ENCODE measurements at regions not wholly inside any gene's neighbourhood (a gene's known extent, or its start where the extent isn't known, plus 50 kb on each side); places are given as distances from the start of the nearest gene placed in this dataset.

DNA sequence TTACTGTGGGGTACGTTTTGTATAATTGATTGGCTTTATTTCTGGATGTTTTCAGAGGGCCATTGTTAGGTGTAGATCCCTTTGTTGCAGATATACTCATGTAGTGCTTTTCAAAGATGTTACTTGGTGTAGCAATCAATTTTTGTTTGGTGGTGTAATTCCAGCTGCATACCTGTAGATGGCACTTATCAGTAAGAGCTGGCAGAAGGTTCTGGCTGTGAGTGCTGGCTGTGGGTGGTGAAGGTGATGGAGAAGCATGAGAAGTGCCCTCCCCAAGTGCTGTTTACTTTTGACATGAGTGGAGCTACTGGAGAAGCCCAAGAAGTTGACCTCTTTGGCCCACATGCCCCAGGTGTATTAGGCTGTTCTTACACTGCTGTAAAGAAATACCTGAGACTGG is 1074.9 kb downstream of the FAM181B start:
- peak; percentile 44 for DNase-seq (ENCODE audit: low spot score)
- no peaks in the 10 kb centered on the region for H4K20me1 ChIP-seq (ENCODE audit: insufficient read depth, low read length)
- BruUV-seq (replicated peaks) = no TSS peak
- intact Hi-C loops (cut with micrococcal nuclease; ENCODE audit: unreplicated experiment) = loop anchor here (5.0 kb wide), 1 partner anchor 304 kb away; no protein-coding TSS in a partner anchor
- no peak overlapping the region for H3K4me3 ChIP-seq (ENCODE audit: low read depth, low read length, poor library complexity, severe bottlenecking)
- ChIA-PET POLR2A (interaction anchor here (0.6 to 1.1 kb wide), 2 partner anchors 51 to 470 kb away, joined by 3 read pairs; no protein-coding TSS in a partner anchor), CTCF (ENCODE audit: unreplicated experiment) (no interaction called here)
- H3K36me3 ChIP-seq (ENCODE audit: insufficient read depth, low read length) = no peaks in the 10 kb centered on the region
- no peaks in the 10 kb centered on the region for H3K79me2 ChIP-seq (ENCODE audit: insufficient read depth, low read depth, low read length)
- no peak overlapping the region for H3K27ac ChIP-seq (ENCODE audit: low read depth, low read length, poor library complexity, severe bottlenecking)
- no peaks in the 10 kb centered on the region for H3K9me3 ChIP-seq (ENCODE audit: low read length)
- no peak overlapping the region for H2AFZ ChIP-seq (ENCODE audit: low read length)
- no peaks in the 10 kb centered on the region for H3K9me2 ChIP-seq (ENCODE audit: insufficient read depth, low read length)
- no peak overlapping the region for H3K4me2 ChIP-seq (ENCODE audit: low read length)
- no peaks in the 10 kb centered on the region for H3K4me1 ChIP-seq (ENCODE audit: insufficient read depth, low read length, poor library complexity, severe bottlenecking)
- TF ChIP-seq, protein P1, sequence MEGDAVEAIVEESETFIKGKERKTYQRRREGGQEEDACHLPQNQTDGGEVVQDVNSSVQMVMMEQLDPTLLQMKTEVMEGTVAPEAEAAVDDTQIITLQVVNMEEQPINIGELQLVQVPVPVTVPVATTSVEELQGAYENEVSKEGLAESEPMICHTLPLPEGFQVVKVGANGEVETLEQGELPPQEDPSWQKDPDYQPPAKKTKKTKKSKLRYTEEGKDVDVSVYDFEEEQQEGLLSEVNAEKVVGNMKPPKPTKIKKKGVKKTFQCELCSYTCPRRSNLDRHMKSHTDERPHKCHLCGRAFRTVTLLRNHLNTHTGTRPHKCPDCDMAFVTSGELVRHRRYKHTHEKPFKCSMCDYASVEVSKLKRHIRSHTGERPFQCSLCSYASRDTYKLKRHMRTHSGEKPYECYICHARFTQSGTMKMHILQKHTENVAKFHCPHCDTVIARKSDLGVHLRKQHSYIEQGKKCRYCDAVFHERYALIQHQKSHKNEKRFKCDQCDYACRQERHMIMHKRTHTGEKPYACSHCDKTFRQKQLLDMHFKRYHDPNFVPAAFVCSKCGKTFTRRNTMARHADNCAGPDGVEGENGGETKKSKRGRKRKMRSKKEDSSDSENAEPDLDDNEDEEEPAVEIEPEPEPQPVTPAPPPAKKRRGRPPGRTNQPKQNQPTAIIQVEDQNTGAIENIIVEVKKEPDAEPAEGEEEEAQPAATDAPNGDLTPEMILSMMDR (conservative IDR thresholded peaks at IDR 0.05; ENCODE audit: low read length) = peak; percentile 78
- TF ChIP-seq EZH2phosphoT487 (IDR thresholded peaks at IDR 0.05; ENCODE audit: borderline replicate concordance, low read depth, low read length) = no peak

DNA sequence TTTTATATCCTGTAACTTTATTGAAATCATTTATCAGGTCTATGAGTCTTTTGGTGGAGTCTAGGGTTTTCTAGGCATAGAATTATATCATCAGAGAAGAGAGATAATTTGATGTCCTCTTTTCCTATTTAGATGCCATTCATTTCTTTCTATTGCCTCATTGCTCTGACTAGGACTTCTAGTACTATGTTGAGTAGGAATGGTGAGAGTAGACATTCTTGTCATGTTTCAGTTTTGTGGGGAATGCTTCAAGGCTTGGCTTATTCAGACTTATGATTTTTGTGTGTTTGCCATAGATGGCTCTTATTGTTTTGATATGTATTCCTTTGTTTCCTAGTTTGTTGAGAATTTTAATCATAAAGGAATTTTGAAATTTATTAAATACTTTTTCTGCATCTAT is 1078.3 kb downstream of the FAM181B start:
- no peaks in the 10 kb centered on the region for H3K9me2 ChIP-seq (ENCODE audit: insufficient read depth, low read length)
- H3K79me2 ChIP-seq (ENCODE audit: insufficient read depth, low read depth, low read length) = no peaks in the 10 kb centered on the region
- TF ChIP-seq, protein P1 (conservative IDR thresholded peaks at IDR 0.05; ENCODE audit: low read length) = no peak
- TF ChIP-seq EZH2phosphoT487 (IDR thresholded peaks at IDR 0.05; ENCODE audit: borderline replicate concordance, low read depth, low read length) = no peak
- DNase-seq (ENCODE audit: low spot score) = no peak
- H4K20me1 ChIP-seq (ENCODE audit: insufficient read depth, low read length) = no peaks in the 10 kb centered on the region
- ChIA-PET POLR2A (no interaction called here), CTCF (ENCODE audit: unreplicated experiment) (no interaction called here)
- H3K9me3 ChIP-seq (ENCODE audit: low read length) = no peaks in the 10 kb centered on the region
- intact Hi-C loops (cut with micrococcal nuclease; ENCODE audit: unreplicated experiment) = loop anchor here (5.0 kb wide), 1 partner anchor 307 kb away; no protein-coding TSS in a partner anchor
- no peak overlapping the region for H2AFZ ChIP-seq (ENCODE audit: low read length)
- no peaks in the 10 kb centered on the region for H3K36me3 ChIP-seq (ENCODE audit: insufficient read depth, low read length)
- H3K4me3 ChIP-seq (ENCODE audit: low read depth, low read length, poor library complexity, severe bottlenecking) = no peak overlapping the region
- no TSS peak for BruUV-seq (replicated peaks)
- H3K4me1 ChIP-seq (ENCODE audit: insufficient read depth, low read length, poor library complexity, severe bottlenecking) = no peaks in the 10 kb centered on the region
- no peak overlapping the region for H3K4me2 ChIP-seq (ENCODE audit: low read length)
- no peak overlapping the region for H3K27ac ChIP-seq (ENCODE audit: low read depth, low read length, poor library complexity, severe bottlenecking)

DNA sequence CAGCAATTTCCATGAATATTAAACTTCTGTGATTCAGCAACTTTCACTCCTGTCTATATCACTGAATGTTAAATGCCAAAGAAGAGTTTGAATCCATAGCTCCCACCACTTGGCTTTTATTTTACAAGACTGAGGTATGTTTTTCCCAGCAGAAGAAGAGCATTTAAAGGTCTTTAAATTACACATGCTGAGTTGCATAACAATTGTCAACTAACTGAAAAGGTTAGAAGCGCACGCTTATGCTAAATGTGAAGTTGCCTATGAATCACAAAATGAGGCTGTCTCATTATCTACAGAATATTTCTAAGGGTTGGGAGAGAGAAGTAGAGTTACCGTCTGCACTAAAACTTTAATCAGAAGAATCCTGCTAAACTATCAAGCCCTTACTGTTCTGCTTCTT is 1086.3 kb downstream of the FAM181B start:
- no peaks in the 10 kb centered on the region for H3K36me3 ChIP-seq (ENCODE audit: insufficient read depth, low read length)
- H3K9me3 ChIP-seq (ENCODE audit: low read length) = no peaks in the 10 kb centered on the region
- no peaks in the 10 kb centered on the region for H4K20me1 ChIP-seq (ENCODE audit: insufficient read depth, low read length)
- H3K4me2 ChIP-seq (ENCODE audit: low read length) = no peak overlapping the region
- no peak for TF ChIP-seq EZH2phosphoT487 (IDR thresholded peaks at IDR 0.05; ENCODE audit: borderline replicate concordance, low read depth, low read length)
- TF ChIP-seq, protein P1 (conservative IDR thresholded peaks at IDR 0.05; ENCODE audit: low read length) = no peak
- no peak overlapping the region for H3K27ac ChIP-seq (ENCODE audit: low read depth, low read length, poor library complexity, severe bottlenecking)
- no peaks in the 10 kb centered on the region for H3K9me2 ChIP-seq (ENCODE audit: insufficient read depth, low read length)
- no peaks in the 10 kb centered on the region for H3K4me1 ChIP-seq (ENCODE audit: insufficient read depth, low read length, poor library complexity, severe bottlenecking)
- no peaks in the 10 kb centered on the region for H3K79me2 ChIP-seq (ENCODE audit: insufficient read depth, low read depth, low read length)
- intact Hi-C loops (cut with micrococcal nuclease; ENCODE audit: unreplicated experiment) = loop anchor here (10.0 kb wide), 2 partner anchors 387 to 1047 kb away; no protein-coding TSS in a partner anchor
- no peak for DNase-seq (ENCODE audit: low spot score)
- no peak overlapping the region for H2AFZ ChIP-seq (ENCODE audit: low read length)
- no TSS peak for BruUV-seq (replicated peaks)
- no peak overlapping the region for H3K4me3 ChIP-seq (ENCODE audit: low read depth, low read length, poor library complexity, severe bottlenecking)
- CTCF ChIA-PET (ENCODE audit: unreplicated experiment) = no interaction called here
- POLR2A ChIA-PET = interaction anchor here (0.5 to 0.6 kb wide), 2 partner anchors 306 to 326 kb away, joined by 3 read pairs; no protein-coding TSS in a partner anchor
